GM12878 (cell line): ENCODE measurements at regions not wholly inside any gene's neighbourhood (a gene's known extent, or its start where the extent isn't known, plus 50 kb on each side); places are given as distances from the start of the nearest gene placed in this dataset.
"Not testable (repeated sequence)": the region's sequence is repeated elsewhere in the genome, so short reads cannot be mapped to it uniquely, and the experiment has no call there.

ENCODE experiments used
- CTCF ChIP-seq, 3 experiments: IDR thresholded peaks in 2 of 3; conservative IDR thresholded peaks in 1 of 3; 2 replicates each; pipeline ENCODE4 v1.5.1; 2011; ENCODE audit warnings: low read depth in 3 of 3, low read length in 3 of 3, mild to moderate bottlenecking in 3 of 3, control low read depth in 2 of 3, moderate library complexity in 2 of 3, inconsistent platforms in 1 of 3, mixed read lengths in 1 of 3; ENCODE audit not compliant: control insufficient read depth in 2 of 3, insufficient read depth in 1 of 3; ENCODE audit errors: extremely low read depth in 1 of 3
- EGR1 ChIP-seq, 2 experiments: IDR thresholded peaks; 1 replicate in 1 of 2; 2 replicates in 1 of 2; pipeline ENCODE4 v1.6.1; 2011 to 2012; ENCODE audit warnings: low read depth in 2 of 2, low read length in 2 of 2, borderline replicate concordance in 1 of 2, mild to moderate bottlenecking in 1 of 2, moderate library complexity in 1 of 2
- EZH2 ChIP-seq: IDR thresholded peaks from 2 replicates; pipeline ENCODE4 v1.6.1; 2012; ENCODE audit warnings: low read depth, mild to moderate bottlenecking, control low read depth, inconsistent platforms, low read length, borderline replicate concordance; ENCODE audit not compliant: control insufficient read depth
- FOS ChIP-seq: IDR thresholded peaks from 3 replicates; pipeline ENCODE4 v1.6.1; 2011; ENCODE audit warnings: borderline replicate concordance; ENCODE audit not compliant: insufficient read length; ENCODE audit errors: extremely low read depth
- MEF2A ChIP-seq: IDR thresholded peaks from 2 replicates; pipeline ENCODE4 v1.6.1; 2011; ENCODE audit warnings: low read depth, mild to moderate bottlenecking, low read length, moderate library complexity; ENCODE audit not compliant: insufficient read depth
- MTA2 ChIP-seq: fragments of 450-650 bp; IDR thresholded peaks from 2 replicates; pipeline ENCODE4 v1.6.1; 2016; ENCODE audit warnings: low read depth, mild to moderate bottlenecking, moderate library complexity
- NFYB ChIP-seq: IDR thresholded peaks from 2 replicates; pipeline ENCODE4 v1.6.1; 2011; ENCODE audit warnings: low read depth, mild to moderate bottlenecking, low read length, improper control_type of control experiment, moderate library complexity; ENCODE audit not compliant: insufficient read depth
- NRF1 ChIP-seq: conservative IDR thresholded peaks from 2 replicates; pipeline ENCODE4 v1.6.1; 2011; ENCODE audit warnings: mild to moderate bottlenecking, low read depth, low read length, improper control_type of control experiment
- PML ChIP-seq: IDR thresholded peaks from 2 replicates; pipeline ENCODE4 v1.6.1; 2012; ENCODE audit warnings: low read length, inconsistent platforms
- POLR2A ChIP-seq: IDR thresholded peaks from 2 replicates; pipeline ENCODE4 v1.6.1; 2011; ENCODE audit warnings: low read depth, mild to moderate bottlenecking, low read length
- RCOR1 ChIP-seq: conservative IDR thresholded peaks from 2 replicates; pipeline ENCODE4 v1.6.1; 2012; ENCODE audit warnings: low read depth, low read length, improper control_type of control experiment
- SREBF2 ChIP-seq: IDR thresholded peaks from 2 replicates; pipeline ENCODE4 v1.6.1; 2012; ENCODE audit warnings: mild to moderate bottlenecking, low read length
- YY1 ChIP-seq: IDR thresholded peaks from 2 replicates; pipeline ENCODE4 v1.6.1; 2011; ENCODE audit warnings: low read depth, mild to moderate bottlenecking, low read length
- ZSCAN29 ChIP-seq: fragments of 450-650 bp; IDR thresholded peaks from 2 replicates; pipeline ENCODE4 v1.6.1; 2017; ENCODE audit warnings: mild to moderate bottlenecking, moderate library complexity

- not testable (repeated sequence) for TF ChIP-seq MTA2; POLR2A; EGR1 (IDR thresholded peaks at IDR 0.05; ENCODE audit: borderline replicate concordance in 1 of 2, low read depth in 2 of 2, low read length in 2 of 2); RCOR1; CTCF (IDR thresholded peaks at IDR 0.05 in 2 of 3, conservative IDR thresholded peaks at IDR 0.05 in 1 of 3; ENCODE audit: control insufficient read depth in 2 of 3, extremely low read depth in 1 of 3, insufficient read depth in 1 of 3, low read depth in 3 of 3, low read length in 3 of 3); EZH2; PML; NRF1; YY1; MEF2A; ZSCAN29; FOS; SREBF2; NFYB
These were observed 189.4 kb upstream of the NBPF12 start for GRCh38 chr1:146748686-146749085.
